ENCODE measurements at regions not wholly inside any gene's neighbourhood (a gene's known extent, or its start where the extent isn't known, plus 50 kb on each side); places are given as distances from the start of the nearest gene placed in this dataset.

DNA sequence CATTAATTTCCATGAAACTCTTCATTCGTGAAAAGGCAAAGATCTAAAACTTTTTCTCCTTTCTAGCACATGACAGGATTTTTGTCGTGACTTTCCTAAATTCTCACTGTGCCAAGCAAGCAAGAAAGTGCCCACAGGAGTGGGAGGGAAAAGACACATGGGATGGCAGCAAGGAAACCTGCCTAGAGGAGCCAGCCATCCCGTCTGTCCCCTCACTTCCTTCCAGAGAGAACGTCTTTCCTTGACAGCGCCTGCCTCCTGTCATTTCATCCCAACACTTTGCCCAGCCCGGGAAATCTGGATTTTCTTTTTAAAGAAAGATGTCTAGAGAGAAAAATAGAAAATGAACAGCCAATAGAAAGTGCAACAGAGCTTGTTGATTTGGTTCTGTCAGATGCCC, 200.6 kb upstream of the PTBP2 start:
- TF ChIP-seq, protein P1, sequence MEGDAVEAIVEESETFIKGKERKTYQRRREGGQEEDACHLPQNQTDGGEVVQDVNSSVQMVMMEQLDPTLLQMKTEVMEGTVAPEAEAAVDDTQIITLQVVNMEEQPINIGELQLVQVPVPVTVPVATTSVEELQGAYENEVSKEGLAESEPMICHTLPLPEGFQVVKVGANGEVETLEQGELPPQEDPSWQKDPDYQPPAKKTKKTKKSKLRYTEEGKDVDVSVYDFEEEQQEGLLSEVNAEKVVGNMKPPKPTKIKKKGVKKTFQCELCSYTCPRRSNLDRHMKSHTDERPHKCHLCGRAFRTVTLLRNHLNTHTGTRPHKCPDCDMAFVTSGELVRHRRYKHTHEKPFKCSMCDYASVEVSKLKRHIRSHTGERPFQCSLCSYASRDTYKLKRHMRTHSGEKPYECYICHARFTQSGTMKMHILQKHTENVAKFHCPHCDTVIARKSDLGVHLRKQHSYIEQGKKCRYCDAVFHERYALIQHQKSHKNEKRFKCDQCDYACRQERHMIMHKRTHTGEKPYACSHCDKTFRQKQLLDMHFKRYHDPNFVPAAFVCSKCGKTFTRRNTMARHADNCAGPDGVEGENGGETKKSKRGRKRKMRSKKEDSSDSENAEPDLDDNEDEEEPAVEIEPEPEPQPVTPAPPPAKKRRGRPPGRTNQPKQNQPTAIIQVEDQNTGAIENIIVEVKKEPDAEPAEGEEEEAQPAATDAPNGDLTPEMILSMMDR (IDR thresholded peaks at IDR 0.05; ENCODE audit: low read depth, low read length) = no peak
- TF ChIP-seq EZH2phosphoT487 (IDR thresholded peaks at IDR 0.05; ENCODE audit: low read depth) = no peak
